Mesothelial cell of epicardium (in vitro differentiated cells): ENCODE measurements at regions not wholly inside any gene's neighbourhood (a gene's known extent, or its start where the extent isn't known, plus 50 kb on each side); places are given as distances from the start of the nearest gene placed in this dataset.
A peak's percentile ranks its signal among the peaks of the same experiment; 100 is the strongest.

Source experiments
- DNase-seq, 2 experiments: peaks; one replicate each; pipeline ENCODE4 v3.0.0; 2021; ENCODE audit warnings: low spot score in 2 of 2; ENCODE audit not compliant: unreplicated experiment in 2 of 2
- H3K27ac Mint-ChIP-seq: 2 replicates; pipeline ENCODE4 v1.8.0; 2021; ENCODE audit warnings: mixed read lengths
- H3K27me3 Mint-ChIP-seq: 2 replicates; pipeline ENCODE4 v1.8.0; 2021; ENCODE audit warnings: low read depth, mixed read lengths
- H3K36me3 Mint-ChIP-seq: 2 replicates; pipeline ENCODE4 v1.8.0; 2021; ENCODE audit warnings: mixed read lengths
- H3K4me1 Mint-ChIP-seq: 2 replicates; pipeline ENCODE4 v1.8.0; 2021; ENCODE audit warnings: mixed read lengths
- H3K4me3 Mint-ChIP-seq: 2 replicates; pipeline ENCODE4 v1.8.0; 2021; ENCODE audit warnings: mild to moderate bottlenecking, moderate library complexity, mixed read lengths
- H3K9me3 Mint-ChIP-seq: 2 replicates; pipeline ENCODE4 v1.8.0; 2021; ENCODE audit warnings: mixed read lengths
- TF ChIP-seq, protein P1 (sequence below): fragments of 200-600 bp; sonication (generic); IDR thresholded peaks from one replicate; pipeline ENCODE4 v1.5.0; 2021; ENCODE audit warnings: antibody characterized with exemption; ENCODE audit not compliant: unreplicated experiment

DNA sequence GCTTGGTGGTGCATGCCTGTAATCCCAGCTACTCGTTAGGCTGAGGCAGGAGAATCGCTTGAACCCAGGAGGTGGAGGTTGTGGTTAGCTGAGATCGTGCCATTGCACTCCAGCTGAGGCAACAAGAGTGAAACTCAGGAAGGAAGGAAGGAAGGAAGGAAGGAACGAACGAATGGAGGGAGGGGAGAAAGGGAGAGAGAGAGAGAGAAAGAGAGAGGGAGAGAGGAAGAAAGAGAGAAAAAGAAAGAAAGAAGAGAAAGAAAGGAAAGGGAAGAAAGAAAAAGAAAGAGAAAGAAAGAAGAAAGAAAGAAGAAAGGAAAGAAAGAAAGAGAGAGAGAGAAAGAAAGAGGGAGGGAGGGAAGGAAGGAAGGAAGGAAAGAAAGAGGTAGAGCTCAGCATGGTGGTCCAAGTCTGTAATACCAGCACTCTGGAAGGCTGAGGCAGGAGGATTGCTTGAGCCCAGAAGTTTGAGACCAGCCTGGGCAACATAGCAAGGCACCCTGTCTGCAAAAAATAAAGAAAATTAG is 81.9 kb downstream of the P2RY1 start:
- Mint-ChIP-seq H3K4me3 (no peak overlapping the region), H3K27me3 (no peaks in the 10 kb centered on the region), H3K9me3 (peaks cover 9% of the 10 kb centered on the region), H3K27ac (peak overlapping the region; percentile 7), H3K4me1 (peaks cover 10% of the 10 kb centered on the region), H3K36me3 (no peaks in the 10 kb centered on the region)
- DNase-seq: no peak
- TF ChIP-seq, protein P1, sequence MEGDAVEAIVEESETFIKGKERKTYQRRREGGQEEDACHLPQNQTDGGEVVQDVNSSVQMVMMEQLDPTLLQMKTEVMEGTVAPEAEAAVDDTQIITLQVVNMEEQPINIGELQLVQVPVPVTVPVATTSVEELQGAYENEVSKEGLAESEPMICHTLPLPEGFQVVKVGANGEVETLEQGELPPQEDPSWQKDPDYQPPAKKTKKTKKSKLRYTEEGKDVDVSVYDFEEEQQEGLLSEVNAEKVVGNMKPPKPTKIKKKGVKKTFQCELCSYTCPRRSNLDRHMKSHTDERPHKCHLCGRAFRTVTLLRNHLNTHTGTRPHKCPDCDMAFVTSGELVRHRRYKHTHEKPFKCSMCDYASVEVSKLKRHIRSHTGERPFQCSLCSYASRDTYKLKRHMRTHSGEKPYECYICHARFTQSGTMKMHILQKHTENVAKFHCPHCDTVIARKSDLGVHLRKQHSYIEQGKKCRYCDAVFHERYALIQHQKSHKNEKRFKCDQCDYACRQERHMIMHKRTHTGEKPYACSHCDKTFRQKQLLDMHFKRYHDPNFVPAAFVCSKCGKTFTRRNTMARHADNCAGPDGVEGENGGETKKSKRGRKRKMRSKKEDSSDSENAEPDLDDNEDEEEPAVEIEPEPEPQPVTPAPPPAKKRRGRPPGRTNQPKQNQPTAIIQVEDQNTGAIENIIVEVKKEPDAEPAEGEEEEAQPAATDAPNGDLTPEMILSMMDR: no peak

DNA sequence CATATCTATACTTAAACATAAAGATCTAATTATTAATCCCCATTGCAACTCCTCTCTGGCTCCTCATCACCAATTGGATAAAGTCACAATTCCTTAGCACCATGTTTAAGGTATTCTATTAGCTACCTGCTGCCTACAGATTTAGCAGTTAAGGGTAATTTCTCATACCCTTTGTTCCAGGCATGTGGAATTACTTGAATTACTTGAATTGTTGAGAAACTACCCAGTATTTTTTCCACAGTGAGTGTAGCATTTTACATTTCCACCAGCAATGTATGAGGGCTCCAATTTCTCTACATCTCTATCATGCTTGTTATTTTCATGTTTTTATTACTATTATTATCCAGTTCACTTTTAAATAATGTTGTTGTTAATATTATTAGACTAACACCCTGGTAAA is 86.4 kb downstream of the P2RY1 start:
- no peaks in the 10 kb centered on the region for H3K36me3 Mint-ChIP-seq
- H3K9me3 Mint-ChIP-seq: peaks cover 11% of the 10 kb centered on the region

DNA sequence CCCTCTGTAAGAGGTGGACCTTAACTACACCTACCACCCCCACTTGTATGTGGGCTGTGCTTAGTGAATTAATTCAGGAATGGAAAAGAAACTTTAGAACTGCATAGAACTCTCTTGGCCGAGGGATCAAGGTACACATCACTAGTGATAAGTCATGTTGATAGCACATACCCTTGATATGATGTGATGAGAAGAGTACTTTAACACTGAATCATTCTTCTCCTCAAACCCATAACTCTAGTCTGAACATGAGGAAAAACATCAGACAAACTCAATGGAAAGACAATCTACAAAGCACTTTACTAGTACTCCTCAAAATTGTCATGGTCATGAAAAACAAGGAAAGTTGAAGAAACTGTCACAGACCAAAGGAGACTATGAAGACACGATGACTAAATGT is 87.6 kb downstream of the P2RY1 start:
- H3K27ac Mint-ChIP-seq: no peak overlapping the region
- TF ChIP-seq, protein P1: no peak
- no peak for DNase-seq
- no peak overlapping the region for H3K4me3 Mint-ChIP-seq
- H3K9me3 Mint-ChIP-seq: peaks cover 11% of the 10 kb centered on the region
- H3K27me3 Mint-ChIP-seq: no peaks in the 10 kb centered on the region
- no peaks in the 10 kb centered on the region for H3K36me3 Mint-ChIP-seq
- peaks cover 6% of the 10 kb centered on the region for H3K4me1 Mint-ChIP-seq

More for the DNA sequence above, 86.4 kb downstream of the P2RY1 start:
- no peak overlapping the region for H3K4me3 Mint-ChIP-seq
- no peaks in the 10 kb centered on the region for H3K27me3 Mint-ChIP-seq
- no peak overlapping the region for H3K27ac Mint-ChIP-seq
- DNase-seq: no peak
- H3K4me1 Mint-ChIP-seq: no peaks in the 10 kb centered on the region
- TF ChIP-seq, protein P1: no peak

DNA sequence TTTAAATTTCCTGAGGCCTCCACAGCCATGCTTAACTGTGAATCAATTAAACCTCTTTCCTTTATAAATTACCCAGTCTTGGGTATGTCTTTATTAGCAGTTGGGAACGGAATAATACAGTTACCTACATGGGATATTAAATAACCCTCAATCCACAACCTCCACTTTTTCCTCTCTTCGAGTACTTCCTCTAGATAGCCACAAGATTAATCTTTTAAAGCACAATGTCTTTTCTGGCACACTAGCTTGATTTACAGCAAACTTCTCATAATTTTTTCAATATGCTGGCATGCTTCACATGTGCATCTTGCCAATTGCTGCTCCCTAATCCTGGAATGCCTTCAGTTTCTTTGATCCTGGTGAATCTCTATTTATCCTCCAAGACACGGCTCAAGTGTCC is 92.2 kb downstream of the P2RY1 start:
- H3K27me3 Mint-ChIP-seq: no peaks in the 10 kb centered on the region
- H3K36me3 Mint-ChIP-seq: no peaks in the 10 kb centered on the region
- peaks cover 5% of the 10 kb centered on the region for H3K9me3 Mint-ChIP-seq
- H3K4me3 Mint-ChIP-seq: no peak overlapping the region
- peaks cover 6% of the 10 kb centered on the region for H3K4me1 Mint-ChIP-seq
- no peak overlapping the region for H3K27ac Mint-ChIP-seq
- TF ChIP-seq, protein P1: no peak
- no peak for DNase-seq

DNA sequence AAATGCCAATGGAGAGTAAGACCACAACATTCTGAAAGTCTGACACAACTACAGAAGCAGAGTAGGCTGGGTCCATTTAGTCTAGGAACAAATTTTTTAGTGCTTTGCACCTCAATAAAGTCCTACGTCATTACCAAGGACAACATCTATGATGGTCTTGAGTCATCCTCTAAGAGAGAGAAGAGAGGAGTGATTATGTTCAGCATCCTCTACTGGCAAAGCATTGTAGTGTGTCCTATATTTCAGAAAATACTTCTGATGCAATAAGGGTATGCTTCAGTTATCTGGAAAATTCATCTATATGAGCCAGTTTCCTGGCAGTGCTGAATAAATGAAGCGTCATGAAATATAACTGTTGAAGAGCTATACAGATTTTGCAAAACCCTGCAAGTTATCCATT is 95.6 kb downstream of the P2RY1 start:
- Mint-ChIP-seq H3K36me3 (no peaks in the 10 kb centered on the region), H3K4me3 (no peak overlapping the region), H3K9me3 (no peaks in the 10 kb centered on the region), H3K27me3 (no peaks in the 10 kb centered on the region), H3K4me1 (peaks cover 6% of the 10 kb centered on the region), H3K27ac (no peak overlapping the region)
- no peak for DNase-seq
- TF ChIP-seq, protein P1: no peak

DNA sequence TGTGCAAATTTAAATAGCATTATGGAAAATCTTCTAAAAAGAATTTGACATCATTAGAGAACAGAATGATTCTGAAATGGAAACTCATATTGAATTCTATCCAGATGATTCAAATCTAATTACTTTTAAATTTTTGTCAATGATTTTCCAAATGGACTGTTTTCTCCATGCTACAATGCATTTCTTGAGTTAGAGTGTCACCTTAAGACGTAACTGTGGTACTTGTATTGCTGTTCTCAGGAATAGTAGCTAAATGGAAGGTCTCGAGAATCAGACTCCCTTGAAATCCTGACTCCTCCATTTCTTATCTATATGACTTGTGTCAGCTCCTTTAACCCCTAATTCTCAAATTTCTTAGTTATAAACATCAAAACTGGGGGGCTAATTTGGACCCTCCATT is 102.3 kb downstream of the P2RY1 start:
- no peak overlapping the region for H3K4me3 Mint-ChIP-seq
- no peaks in the 10 kb centered on the region for H3K9me3 Mint-ChIP-seq
- no peaks in the 10 kb centered on the region for H3K27me3 Mint-ChIP-seq
- H3K27ac Mint-ChIP-seq: no peak overlapping the region
- H3K4me1 Mint-ChIP-seq: peaks cover 9% of the 10 kb centered on the region
- no peaks in the 10 kb centered on the region for H3K36me3 Mint-ChIP-seq
- TF ChIP-seq, protein P1: no peak
- no peak for DNase-seq
